Suppressor macrophage treated with lipopolysaccharide for 1 hour (primary cell): ENCODE measurements at regions not wholly inside any gene's neighbourhood (a gene's known extent, or its start where the extent isn't known, plus 50 kb on each side); places are given as distances from the start of the nearest gene placed in this dataset.
"Not testable (repeated sequence)": the region's sequence is repeated elsewhere in the genome, so short reads cannot be mapped to it uniquely, and the experiment has no call there.

Experiments
- DNase-seq, 3 donors: peaks; one replicate each; pipeline ENCODE4 v3.0.0-alpha.2; 2020 to 2022

DNA sequence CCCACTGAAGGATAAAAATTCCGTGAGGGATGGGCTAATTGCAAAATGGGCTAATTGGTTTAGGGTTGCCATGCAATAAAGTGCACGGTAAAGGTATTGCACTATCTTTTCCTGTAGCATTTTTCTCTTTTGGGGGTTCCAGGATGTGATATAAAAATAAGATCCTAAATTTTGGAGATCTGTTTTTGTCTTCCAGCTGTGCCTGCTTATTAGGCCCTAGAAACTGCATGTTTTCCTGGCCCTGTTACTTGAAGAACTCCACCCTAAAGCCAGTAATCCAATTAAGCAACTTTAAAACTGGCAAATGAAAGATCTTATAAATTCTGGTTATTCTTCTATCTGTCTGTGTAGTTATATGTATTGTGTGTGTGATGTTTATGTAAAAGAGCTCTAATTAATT, 2489.6 kb downstream of the PCDH9 start:
- DNase-seq, result no peak

DNA sequence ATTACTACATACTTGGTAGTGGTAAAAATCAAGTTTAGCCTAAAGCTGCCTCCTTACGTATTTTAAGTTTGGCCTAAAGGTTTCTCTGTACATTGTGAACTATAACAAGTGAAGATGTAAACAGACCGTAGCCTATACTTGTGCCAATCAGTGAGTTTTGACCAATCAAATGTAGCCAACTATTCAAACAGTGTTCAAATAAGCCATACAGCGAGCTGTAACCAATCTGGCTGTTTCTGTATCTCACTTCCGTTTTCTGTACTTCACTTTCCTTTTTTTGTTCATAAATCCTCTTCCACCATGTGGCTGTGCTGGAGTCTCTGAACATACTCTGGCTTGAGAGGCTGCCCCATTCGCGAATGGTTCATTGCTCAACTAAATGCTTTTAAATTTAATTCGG, 2504.6 kb downstream of the PCDH9 start:
- DNase-seq, result no peak

DNA sequence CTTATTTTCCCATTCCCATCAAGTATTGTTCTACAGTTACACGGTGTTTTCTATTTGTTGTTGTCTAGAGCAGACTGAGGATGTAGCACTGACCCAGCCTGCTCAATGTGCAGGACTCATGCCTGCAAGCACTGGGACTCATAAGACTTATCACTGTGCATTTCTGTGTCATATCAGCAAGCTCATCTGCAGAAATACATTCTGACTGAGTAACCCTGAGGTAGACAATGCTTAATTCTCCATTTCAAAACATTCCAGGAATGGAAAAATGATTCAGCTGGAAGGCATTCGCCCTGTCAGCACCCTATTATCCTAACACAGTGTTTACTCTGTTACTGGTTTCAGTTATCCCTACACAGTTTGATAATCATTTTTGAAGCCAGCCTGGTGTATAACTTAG, 2506.4 kb downstream of the PCDH9 start:
- no peak for DNase-seq

DNA sequence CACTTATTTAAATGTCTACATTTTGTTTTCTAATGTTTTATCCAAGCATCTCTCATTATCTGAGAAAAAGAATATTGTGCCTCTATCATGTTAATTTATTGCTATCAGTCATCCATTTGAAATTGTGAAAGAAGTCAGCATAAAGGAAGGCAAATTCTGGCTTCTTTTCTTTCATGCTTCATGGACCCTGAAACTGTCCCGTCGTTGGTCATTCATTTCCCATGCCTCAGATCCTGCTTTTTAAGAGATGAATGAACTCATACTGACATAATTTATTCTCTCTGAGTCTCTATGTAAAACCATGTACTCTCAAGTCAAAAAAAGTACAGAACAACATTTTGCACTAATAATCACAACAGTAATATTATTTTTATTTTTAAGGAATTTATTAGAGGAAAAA, 2512.0 kb downstream of the PCDH9 start:
- DNase-seq, result no peak

DNA sequence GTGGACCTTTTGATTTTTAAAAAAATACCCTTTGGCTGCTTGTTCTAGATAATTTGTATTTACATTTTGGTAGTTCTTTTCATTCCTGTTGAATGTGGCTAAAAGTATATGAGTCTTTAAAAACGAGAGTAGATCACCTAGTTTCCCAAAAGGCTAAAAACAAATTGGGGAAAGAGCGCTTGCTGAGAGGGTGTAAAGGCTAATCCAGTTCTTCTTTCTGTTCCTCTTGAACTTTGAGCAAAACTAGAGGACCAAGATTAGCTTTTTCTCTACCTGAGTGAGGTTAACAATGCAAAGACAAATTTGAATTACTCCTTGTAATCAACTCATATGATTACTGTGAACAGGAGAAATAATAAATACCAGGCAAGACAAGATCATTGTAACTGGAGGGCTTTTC, 2513.2 kb downstream of the PCDH9 start:
- no peak for DNase-seq

DNA sequence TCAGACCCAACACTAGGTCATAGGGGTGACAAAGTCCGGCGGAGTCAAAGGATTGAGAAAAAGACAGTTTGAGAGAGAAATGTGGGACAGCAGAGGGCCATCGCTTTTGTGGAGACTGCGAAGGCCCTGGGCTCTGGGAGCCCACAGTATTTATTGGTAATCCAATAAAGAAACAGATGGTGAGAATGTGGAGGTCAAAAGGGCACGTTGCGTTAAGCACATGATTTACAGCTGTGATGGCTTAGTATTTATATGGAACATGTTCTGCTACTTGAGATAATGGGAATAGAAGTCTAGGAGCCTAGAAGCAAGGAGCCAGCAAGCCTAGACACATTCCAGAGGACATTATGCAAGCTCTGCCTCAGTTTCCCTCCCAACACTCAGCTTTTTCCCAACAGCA, 2521.1 kb downstream of the PCDH9 start:
- no peak for DNase-seq

DNA sequence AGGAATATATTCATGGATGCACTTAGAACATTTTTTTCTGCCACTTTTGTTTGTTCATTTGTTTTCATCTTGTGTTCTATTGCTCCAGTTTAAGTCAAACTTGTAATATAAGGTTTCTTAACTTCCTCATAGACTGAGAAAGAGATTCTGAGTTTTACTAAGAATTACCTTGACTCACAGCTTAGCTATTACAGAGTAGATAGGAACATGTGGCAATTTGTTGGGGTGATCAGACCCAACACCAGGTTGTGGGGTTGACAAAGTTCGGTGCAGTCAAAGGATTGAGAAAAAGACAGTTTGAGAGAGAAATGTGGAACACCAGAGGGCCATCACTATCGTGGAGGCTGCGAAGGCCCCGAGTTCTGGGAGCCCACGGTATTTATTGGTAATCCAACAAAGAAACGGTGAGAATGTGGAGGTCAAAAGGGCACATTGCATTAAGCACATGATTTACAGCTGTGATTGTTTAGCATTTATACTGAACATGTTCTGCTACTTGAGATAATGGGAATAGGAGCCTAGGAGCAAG, 2526.0 kb downstream of the PCDH9 start:
- DNase-seq, result no peak

DNA sequence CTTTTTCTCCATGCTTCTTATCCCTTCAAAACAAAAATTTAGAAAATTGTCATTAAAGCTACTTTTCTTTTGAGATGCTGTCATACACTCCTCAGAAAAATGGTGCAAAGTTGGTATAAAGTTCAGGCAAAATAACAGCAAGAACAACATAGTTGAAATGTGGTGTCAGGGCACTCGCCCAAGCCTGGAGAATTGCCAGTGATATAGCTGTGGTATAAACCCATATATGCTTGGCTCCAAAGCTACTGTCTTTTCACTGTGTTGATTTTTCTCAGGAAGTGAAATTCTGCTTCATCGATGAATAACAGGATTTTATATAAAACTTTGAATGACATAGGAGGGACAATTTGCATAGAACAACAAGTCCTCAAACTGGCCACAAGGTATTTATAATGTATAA, 2532.9 kb downstream of the PCDH9 start:
- DNase-seq, result no peak

DNA sequence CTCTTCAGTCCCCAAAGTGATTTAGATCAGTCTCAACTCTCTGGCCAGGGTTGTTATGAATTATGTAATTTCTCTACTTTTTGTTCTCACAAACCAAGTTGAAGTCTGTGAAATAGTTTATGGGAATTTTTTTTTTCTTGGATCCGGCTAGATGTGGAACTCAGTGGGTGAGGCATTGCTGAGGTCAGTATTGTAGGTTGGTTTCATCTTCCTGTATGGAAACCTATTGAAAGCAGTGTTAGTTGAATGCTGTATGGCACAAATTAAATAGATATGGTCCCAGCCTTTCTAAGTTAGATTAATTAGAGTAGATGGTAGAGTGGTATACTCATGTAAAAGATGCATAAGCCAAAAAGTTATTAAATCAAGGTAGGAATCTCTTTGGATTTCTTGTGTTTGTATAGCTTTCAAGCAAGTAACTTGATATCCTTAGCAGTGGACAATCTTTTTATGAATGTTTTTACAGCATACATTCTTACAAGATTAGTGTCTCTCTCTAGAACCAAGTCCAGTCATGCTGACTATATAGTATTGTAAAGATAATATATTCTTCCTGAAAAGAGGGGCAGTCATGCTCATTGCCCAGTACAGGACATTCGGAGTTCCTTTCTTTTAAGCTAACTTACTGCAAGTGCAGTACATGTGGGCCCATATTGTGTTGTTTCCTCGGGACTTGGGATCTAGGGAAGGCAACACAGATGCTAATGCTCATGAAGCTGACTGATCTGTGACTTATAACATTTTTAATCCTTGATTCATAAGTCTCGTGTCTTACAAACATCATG, 2541.1 kb downstream of the PCDH9 start:
- DNase-seq, result no peak

DNA sequence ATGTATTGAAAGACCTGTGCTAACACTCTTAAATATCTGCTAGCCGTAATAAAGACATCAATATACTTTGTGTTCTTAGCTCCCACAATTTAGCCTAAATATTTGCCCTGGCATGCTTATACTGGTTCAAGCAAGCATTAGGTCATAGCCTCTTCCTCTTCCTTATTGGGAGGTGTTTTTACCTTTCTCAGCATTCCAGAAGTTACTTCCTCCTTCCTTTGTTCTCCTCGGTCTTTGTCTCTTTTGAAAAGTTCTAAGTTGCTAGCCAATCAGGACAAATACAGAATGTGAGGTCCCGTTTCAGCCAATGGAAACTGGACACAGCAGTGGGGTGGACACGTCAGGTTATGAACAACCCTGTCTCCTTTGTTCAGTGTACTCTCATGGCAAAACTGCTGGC, 2543.6 kb downstream of the PCDH9 start:
- not testable (repeated sequence) for DNase-seq

DNA sequence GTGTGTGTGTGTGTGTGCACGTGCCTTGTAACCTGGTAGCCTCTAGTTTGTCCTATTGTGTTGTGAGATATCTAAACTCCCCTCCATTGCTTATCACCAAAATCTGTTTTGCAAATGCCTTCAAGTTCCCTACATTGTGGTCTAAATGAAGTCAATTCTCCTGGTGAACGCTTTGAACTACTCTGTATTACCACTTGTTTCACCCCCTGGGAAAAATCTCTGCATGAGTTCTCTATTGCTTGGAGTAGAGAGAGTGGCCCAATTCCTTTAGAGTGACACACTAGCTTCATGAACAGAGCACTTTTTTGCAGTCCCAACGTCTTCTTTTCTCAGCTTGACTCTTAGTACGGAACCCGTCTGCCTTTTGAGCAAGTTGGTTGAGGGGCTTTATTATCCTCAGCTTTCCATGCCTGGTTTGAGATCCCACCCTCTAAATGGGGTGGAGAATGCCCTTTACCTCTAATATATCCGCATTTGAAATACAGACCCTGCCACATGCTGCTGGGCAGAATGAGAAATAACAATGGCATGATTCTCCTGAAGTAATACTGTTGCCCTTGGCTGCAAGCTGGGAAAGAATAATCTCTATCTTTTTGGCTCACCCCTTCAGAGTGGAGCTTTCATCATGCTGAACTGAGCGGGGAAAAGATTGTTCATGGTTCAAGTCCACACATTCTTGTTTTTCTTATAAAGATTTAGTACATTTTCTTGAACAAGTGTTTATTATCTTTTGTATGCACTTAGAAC, 2545.3 kb downstream of the PCDH9 start:
- no peak for DNase-seq

DNA sequence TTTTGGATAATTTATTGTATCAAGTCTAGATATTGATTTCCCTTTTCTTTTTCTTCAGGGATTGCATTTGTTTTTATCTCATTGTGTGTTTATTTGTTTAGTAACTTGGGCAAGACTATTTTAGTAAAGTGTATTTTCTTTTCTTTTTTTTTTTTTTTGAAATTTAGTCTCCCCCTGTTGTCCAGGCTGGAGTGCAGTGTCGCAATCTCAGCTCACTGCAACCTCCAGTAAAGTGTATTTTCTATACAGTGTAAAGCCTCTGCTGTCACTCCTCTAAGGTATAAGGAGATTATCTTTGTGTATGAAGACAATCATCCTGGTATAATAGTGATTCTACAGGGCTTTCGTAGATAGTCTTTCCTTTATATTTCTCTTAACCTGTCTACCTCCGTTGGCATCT, 2546.0 kb downstream of the PCDH9 start:
- no peak for DNase-seq

DNA sequence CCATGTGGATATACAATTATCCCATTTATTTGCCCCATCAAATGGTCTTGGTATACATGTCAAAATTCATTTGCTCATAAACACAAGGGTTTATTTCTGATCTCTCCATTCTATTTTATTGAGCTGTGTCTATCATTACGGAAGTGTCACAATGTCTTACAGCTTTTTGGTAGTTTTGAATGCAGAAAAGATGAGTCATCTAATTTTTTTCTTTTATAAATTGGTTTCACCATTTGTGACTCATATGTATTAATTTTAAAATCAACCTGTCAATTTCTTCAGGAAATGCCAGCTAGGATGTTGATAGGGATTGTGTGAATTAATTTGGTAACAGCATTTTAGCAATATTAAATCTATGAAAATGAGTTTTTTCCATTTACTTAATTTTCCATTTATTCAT, 2549.4 kb downstream of the PCDH9 start:
- DNase-seq, result no peak

DNA sequence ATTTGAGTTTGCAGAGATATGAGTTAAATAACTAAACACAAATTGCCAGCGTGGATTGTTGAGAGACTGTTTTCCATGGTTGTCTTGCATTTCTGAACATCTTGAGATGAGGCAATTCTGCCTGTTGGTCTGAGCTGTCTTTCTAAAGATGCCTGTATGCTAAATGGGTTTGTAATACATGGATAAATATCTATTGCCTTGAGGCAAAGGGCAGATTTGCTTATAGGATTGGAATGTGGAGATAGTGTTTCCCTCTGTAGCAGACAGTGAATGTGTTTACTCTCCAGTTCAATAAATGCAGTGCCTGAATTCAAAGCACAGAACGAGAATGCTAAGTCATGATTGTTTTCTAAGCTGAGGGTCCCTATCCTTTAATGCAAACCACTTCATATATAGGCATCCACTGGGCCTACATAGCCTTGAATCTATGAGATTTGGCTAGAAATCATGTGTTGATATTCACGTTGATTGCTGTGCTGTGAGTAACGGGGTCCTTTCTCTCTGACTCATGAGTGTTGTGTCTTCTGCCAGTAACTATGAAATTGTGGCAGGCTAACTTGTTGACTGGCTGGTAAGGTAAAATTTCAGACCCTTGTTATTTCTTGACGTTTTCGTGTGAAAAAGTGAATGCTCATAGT, 2554.8 kb downstream of the PCDH9 start:
- DNase-seq, result no peak

DNA sequence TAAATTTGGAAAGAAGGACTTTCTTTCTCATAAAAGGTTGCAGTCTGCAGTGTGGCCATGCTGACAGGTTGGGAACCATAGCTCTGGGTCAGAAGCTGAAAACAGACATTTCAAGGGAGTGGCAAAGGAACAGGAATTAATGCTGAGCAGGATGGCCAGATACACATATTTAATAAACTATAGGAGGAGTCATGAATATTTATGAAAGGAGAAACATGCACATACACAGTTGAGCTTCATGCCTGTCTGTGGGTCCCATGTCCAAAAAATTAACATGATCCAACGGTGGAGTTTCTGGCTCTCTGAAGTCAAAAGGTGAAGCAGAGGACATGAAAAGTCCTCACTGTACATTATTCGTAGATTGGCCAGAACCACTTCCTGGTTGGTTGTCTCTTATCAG, 2556.0 kb downstream of the PCDH9 start:
- no peak for DNase-seq

DNA sequence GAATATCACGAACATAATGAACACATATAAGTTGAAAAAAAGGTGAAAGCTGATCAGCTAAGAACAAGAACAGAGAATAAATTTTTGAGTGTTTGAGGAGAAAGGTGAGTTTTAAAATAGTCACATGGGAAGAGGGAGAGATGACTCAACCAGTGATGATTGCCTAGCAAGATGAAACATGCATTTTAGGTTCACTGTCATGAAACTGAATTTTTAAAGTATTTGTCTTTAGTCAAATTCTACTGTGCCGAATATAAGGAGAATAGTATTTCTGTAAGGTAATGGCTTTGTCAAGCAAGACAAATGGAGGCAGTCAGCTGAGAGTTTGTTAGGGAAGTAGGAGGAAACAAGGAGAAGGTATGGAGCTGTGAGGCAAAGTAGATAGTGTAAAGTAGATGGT, 2557.4 kb downstream of the PCDH9 start:
- no peak for DNase-seq

DNA sequence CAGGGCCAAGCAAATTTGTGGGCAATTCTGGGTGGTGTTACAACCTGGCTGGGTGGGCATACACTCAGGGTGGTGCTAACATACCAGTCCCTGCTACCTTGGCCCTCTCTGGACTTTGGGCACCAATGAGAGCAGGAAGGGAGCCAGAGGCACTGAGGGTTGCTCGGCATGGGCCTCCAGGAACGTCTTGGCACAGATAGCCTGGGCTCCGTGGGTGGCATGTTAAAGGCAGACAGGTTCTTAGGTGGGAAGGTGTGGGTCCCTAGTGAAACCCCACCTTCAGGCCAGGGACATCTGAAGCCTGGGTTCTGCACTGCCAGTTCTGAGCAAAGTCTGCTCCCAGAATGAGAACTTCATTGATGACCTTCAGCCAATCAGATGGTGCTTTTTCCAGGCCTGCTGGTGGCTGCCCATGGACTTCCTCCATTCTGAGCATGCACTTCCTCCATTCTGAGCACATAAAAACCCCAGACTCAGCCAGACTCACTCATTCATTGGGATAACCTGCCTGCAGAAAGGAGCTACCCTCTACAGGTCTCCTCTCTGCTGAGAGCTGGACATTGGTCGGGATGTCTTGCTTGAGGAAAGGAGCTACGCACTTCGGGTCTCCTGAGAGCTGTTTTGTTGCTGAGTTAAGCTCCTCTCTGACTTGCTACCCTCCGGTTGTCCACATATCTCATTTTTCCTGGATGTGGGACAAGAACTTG, 2567.1 kb downstream of the PCDH9 start:
- no peak for DNase-seq

DNA sequence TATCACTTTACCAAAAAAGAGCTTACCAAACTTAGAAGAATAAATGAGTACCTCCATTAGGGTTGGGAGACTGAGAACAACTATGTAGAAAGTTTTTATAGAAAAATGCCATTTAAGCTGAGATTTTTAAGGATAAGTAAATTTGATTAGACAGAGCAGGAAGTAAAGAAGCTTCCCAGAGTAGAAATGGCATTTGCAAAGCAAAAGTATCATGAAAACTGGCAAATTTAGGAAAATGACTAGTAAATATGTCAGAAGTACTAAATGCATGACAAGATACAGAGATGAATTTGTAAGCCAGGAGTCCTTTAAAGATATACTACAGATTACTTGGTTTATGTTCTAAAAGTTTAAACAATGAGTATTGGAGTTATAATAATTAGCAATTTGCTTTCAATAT, 2581.8 kb downstream of the PCDH9 start:
- DNase-seq, result no peak

DNA sequence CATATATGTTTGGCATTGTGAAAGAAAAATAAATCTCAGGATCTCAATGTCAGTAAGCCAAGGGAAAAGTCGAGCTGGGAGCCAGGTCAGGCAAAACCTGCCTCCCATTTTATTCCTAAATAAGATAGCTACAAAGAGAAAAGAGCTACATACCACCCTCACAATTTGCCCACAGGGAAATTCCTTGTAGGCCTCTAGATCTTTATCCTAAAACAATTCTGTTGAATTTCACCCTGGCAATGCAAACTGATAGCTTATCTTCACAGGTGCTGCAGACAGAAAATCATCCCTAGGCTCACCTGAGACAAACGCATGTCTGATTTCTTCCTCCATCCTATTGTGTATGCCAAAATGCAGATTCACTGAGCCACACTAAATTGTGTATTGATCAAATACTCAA, 2587.1 kb downstream of the PCDH9 start:
- DNase-seq, result no peak

DNA sequence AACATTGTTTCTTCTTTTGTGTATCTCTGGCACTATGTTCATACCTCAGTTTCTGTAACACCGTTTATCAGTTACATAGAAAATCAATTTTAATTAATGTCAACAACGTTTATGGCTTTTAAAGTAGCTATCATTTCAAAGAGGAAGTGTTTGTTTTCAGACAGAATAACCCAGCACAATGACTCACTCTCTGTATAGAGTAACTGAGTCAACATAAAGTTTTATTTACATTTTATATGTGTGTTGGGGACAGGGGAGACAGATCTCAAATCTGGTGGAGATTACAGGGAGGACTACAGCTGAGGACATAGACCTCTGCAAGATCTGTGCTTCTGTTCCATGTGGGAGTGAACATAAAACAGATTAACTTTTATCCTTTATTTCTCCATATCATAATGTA, 2590.1 kb downstream of the PCDH9 start:
- no peak for DNase-seq

DNA sequence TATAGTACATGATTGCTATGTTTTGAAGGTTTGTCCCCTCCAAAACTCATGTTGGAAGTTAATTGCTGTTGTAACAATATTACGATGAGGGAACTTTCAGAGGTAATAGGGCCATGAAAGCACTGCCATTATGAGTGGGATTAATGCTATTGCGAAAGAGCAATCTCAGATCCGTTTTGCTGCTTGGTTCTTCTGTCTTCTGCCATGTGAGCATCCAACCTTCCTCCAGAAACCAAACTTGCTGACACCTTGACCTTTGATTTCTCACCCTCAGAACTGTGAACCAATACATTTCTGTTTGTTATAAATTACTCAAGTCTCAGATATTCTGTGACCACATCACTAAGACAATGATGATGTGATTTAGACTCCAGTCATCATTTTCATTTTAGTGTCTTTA, 2590.9 kb downstream of the PCDH9 start:
- no peak for DNase-seq

DNA sequence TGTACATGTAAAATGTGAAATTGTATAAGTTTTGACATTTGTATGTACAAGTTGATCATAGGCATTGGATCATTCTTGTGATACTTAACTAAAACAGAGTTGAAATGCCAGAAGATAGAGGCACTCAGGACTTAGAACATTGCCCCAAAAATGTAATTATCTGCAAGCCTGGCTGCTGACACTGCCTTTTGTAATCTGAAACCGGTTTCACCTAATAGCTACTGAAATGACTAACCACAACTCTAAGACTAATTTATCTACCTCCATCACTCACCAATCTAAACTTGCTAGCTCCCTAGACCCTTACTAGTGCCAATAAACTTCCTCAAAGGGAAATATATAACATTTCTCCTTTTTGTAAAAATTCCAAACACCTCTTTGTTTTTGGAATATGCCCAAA, 2596.2 kb downstream of the PCDH9 start:
- DNase-seq, result no peak

DNA sequence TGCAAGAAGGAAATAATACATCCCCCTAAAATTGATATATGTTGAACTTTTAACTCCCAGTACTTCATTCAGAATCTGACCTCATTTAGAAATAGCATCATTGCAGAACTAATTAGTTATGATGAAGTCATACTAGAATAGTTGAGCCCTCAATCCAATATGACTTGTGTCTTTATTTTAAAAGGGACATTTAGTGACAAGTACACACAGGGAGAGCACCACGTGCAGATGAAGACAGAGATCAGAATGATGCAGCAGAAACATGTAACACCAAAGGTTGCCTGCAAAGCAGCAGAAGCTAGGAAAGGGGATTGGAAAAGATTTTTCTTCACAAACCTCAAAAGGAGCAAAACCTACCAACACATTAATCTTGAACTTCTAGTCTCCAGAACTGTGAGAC, 2602.5 kb downstream of the PCDH9 start:
- DNase-seq, result no peak
